ENCODE measurements at regions not wholly inside any gene's neighbourhood (a gene's known extent, or its start where the extent isn't known, plus 50 kb on each side); places are given as distances from the start of the nearest gene placed in this dataset.

GRCh38 chr1:104294259-104294658, 544.6 kb downstream of the AMY1C start:
- Histone ChIP-seq H2BK12ac (ENCODE audit: insufficient read length, low read depth, low read length) (no peak overlapping the region), H3K27ac (ENCODE audit: insufficient read length, low read depth, low read length) (no peak overlapping the region), H4K20me1 (ENCODE audit: control insufficient read depth, insufficient read depth, insufficient read length) (no peaks in the 10 kb centered on the region), H3K4me1 (ENCODE audit: insufficient read depth, low read length) (no peaks in the 10 kb centered on the region; the same call in 1 of the 2 replicates), H3T11ph (ENCODE audit: low read length) (no peak overlapping the region), H3K79me1 (ENCODE audit: insufficient read depth, low read depth, low read length, poor library complexity, severe bottlenecking) (no peaks in the 10 kb centered on the region), H3K79me2 (ENCODE audit: insufficient read depth, low read length) (no peaks in the 10 kb centered on the region), H3K14ac (ENCODE audit: insufficient read depth, low read length) (no peak overlapping the region), H2AK5ac (ENCODE audit: insufficient read length, low read length) (no peak overlapping the region), H2AFZ (ENCODE audit: low read length) (no peak overlapping the region), H4K8ac (replicated peaks; ENCODE audit: insufficient read length, low read depth, low read length) (no peak overlapping the region), H3K4ac (ENCODE audit: low read depth, low read length) (no peak overlapping the region), H2BK120ac (ENCODE audit: low read depth, low read length, poor library complexity, severe bottlenecking) (no peak overlapping the region), H3K9me3 (ENCODE audit: control insufficient read depth, low read depth, low read length) (no peaks in the 10 kb centered on the region), H2BK5ac (ENCODE audit: insufficient read length, low read length) (no peak overlapping the region), H3K18ac (ENCODE audit: insufficient read length, low read depth, low read length) (no peak overlapping the region), H4K91ac (ENCODE audit: insufficient read length, low read depth, low read length) (no peak overlapping the region), H3K4me2 (ENCODE audit: insufficient read depth, insufficient read length, low read length) (no peak overlapping the region), H2BK15ac (ENCODE audit: low read depth, low read length) (no peak overlapping the region), H3K9ac (ENCODE audit: extremely low read depth, insufficient read length, low read length) (no peak overlapping the region), H4K5ac (ENCODE audit: insufficient read length, low read depth, low read length) (no peak overlapping the region), H3K56ac (ENCODE audit: insufficient read length, low read depth, low read length) (no peak overlapping the region), H3K27me3 (ENCODE audit: insufficient read depth, low read length) (no peaks in the 10 kb centered on the region), H3K23me2 (ENCODE audit: insufficient read length, low read depth, low read length, poor library complexity, severe bottlenecking) (no peaks in the 10 kb centered on the region), H2BK20ac (ENCODE audit: low read depth, low read length, poor library complexity, severe bottlenecking) (no peak overlapping the region), H3K23ac (ENCODE audit: insufficient read length, low read depth, low read length) (no peak overlapping the region)
- no peaks in the 10 kb centered on the region; a peak in 1 of 5 replicates for H3K9me3 Mint-ChIP-seq
- no peak for DNase-seq
- no peaks in the 10 kb centered on the region for H3K36me3 Mint-ChIP-seq (ENCODE audit: insufficient read depth in 1 of 3, low read depth in 3 of 3)
- no peaks in the 10 kb centered on the region for H3K27me3 Mint-ChIP-seq (ENCODE audit: low read depth)
- no CpG with 5 or more reads among the region's 3 CpGs for WGBS (ENCODE audit: extremely low coverage, insufficient read length, low lambda C conversion rate)
- no peak overlapping the region for H3K27ac Mint-ChIP-seq
- no peak overlapping the region for H3K4me3 Mint-ChIP-seq
- peaks cover 8 to 9% of the 10 kb centered on the region in 2 experiments for H3K4me1 Mint-ChIP-seq
- no peak for TF ChIP-seq CTCF (conservative IDR thresholded peaks at IDR 0.05)

Measured in H9 (cell line).